ENCODE measurements at regions not wholly inside any gene's neighbourhood (a gene's known extent, or its start where the extent isn't known, plus 50 kb on each side); places are given as distances from the start of the nearest gene placed in this dataset.

- DNase-seq (ENCODE audit: extremely low read depth in 1 of 11, low read depth in 9 of 11, low spot score in 4 of 11): no peak
Observed at GRCh38 chr1:239586128-239586527, 199.8 kb downstream of the CHRM3 start.

GRCh38 chr1:239587066-239587465 lies 200.7 kb downstream of the CHRM3 start:
- no peak for DNase-seq (ENCODE audit: extremely low read depth in 1 of 11, low read depth in 9 of 11, low spot score in 4 of 11)

- no peak for DNase-seq (ENCODE audit: extremely low read depth in 1 of 11, low read depth in 9 of 11, low spot score in 4 of 11)
Observed at GRCh38 chr1:239587574-239588369, 201.4 kb downstream of the CHRM3 start.

GRCh38 chr1:239590556-239590955 lies 204.2 kb downstream of the CHRM3 start:
- DNase-seq (ENCODE audit: extremely low read depth in 1 of 11, low read depth in 9 of 11, low spot score in 4 of 11): no peak

DNA sequence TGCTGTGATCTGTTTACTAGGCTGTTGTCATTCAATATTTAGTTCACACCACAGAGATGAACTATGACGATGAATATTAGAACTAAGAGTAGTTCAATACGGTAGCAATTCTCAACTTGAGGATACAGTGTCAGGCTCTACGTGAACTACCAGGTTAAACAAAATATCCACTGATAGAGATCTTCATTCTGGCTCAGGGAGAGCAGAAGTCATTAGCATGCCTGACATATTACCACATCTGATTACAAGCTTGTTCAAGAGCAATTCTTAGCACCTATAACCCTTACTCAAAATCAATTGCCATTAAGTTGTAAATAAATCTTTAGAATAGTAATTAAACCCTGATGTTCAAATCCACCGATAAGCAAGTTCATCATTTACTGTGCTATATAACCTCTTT lies 207.2 kb downstream of the CHRM3 start:
- DNase-seq (ENCODE audit: extremely low read depth in 1 of 11, low read depth in 9 of 11, low spot score in 4 of 11): no peak

DNA sequence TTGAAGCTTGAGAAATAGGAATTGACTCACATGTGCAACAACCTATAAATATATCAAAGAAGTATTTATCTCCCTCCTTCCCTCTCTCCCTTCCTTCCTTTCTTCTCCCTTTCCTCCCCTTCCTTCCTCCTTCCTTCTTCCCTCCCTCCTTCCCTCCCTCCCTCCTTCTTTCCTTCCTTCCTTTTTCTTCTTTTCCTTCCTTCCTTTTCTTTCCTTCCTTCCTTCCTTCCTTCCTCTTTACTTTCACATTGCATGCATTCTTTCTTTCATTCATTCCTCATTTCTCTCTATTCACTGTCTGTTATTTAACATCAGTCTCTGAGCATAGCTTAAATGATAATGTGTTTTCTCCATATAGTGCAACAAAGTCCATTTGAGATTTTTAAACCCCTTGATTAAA lies 214.2 kb downstream of the CHRM3 start:
- DNase-seq (ENCODE audit: extremely low read depth in 1 of 11, low read depth in 9 of 11, low spot score in 4 of 11): no peak

DNA sequence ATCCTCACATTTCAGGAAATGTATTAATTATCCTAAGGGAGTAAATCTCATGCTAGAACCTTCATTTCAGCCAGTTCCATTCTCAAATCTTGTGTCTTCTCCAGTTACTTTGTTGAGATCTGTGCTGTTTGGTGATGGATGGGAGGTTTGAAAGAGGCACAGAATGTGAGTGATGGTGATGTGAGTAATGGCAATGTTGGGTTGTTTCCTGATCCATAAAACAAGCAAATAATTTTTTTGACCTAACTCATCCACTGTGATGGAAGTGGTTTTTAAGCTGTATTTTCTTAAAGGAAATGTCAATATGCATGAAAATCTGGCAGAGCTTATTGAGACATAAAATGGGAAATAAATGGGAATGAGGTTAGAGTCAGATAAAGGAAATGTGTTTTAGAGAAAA lies 214.7 kb downstream of the CHRM3 start:
- no peak for DNase-seq (ENCODE audit: extremely low read depth in 1 of 11, low read depth in 9 of 11, low spot score in 4 of 11)

DNA sequence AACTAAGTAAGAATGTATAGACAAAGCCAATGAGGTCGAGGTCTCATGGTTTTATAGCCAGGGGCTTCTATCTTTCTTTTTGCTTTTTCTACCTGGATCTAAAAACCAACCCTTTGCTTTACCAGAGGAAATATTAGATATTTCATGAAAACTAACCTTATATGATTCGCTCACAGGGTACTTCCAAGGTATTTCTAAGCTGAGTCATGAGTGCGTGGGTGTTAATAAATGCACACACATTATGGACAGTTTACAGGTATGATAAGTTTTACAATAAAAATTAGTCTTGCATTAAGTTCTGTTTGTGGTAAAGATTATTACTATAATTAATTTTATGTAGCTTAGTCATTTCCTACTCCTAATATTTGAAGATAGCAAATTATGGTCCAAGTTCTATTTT lies 217.2 kb downstream of the CHRM3 start:
- DNase-seq (ENCODE audit: extremely low read depth in 1 of 11, low read depth in 9 of 11, low spot score in 4 of 11): no peak

DNA sequence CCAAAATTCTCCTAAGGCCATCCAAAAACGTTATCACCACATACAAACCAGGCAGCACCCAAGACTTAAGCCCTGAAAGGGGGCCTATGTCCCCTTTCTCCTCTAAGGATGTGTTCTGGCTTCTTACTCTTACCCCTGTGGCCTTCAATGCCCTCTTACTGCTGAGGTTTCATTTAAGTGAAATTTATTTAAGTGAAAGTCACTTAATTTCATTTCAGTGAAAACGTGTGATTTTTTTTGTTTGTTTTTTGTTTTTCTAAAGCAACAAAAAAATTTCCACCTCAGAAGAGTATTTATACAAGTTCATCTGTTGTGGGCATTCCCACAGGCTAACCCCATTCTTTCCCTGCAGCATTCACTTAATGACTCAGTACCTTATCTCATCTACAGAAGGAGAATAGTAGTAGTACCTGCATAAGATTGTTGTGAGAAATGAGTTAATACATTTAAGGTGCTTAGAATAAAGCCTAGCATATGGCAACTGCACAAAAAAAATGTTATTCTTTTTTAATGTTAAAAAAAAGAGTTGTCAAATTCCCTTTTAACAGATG lies 220.6 kb downstream of the CHRM3 start:
- no peak for DNase-seq (ENCODE audit: extremely low read depth in 1 of 11, low read depth in 9 of 11, low spot score in 4 of 11)

DNA sequence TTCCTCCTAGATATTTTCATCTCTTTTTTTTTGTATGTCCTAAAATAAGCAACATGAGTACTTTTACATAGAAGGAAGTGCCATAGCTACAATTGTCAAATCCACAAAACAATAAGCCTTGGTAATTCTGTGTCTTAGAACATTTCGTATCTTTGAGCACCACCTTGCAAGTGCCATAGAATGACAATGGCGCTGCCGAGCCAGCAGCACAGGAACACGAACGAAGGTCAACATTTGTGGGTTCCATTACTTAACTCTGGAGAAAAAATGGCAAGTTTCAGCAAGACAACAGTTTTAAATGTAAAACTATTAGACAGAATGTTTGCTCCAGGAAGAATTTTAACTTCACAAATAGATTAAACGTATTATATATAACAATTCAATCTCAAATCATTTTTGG lies 222.1 kb downstream of the CHRM3 start:
- DNase-seq (ENCODE audit: extremely low read depth in 1 of 11, low read depth in 9 of 11, low spot score in 4 of 11): no peak

GRCh38 chr1:239612379-239612778 lies 226.0 kb downstream of the CHRM3 start:
- no peak for DNase-seq (ENCODE audit: extremely low read depth in 1 of 11, low read depth in 9 of 11, low spot score in 4 of 11)

DNA sequence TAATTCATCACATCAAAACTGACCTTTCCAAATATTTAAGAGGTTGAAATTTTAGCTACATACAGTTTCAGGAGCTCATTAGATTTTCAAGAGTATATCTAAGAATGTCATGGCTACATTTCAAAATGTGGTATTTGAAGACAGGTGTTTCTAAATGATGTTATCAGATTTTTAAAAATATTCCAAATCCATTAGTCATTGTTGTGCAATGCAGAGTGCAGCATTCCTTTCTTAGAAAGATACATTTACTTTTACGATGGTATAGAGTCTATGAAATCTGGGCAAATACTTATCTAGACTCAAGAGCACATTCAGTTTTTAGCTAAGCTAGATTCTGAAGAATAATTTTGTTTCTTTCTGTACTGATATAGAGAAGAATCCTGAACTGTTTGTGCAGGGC lies 230.3 kb downstream of the CHRM3 start:
- no peak for DNase-seq (ENCODE audit: extremely low read depth in 1 of 11, low read depth in 9 of 11, low spot score in 4 of 11)

DNA sequence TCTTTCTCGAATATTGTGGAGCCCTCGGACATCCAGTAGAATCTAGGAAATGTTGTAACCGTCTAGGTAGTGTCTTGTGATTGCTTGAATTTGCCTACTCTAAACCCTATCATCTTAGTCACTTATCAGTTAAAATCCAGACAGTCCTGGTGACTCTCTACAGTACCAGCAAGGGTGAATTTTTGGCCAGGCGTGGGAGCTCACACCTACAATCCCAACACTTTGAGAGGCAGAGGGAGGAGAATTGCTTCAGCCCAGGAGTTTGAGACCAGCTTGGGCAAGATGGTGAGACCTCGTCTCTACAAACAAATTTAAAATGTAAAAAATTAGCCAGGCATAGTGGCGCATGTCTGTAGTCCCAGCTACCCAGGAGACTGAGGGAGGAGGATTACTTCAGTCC lies 230.9 kb downstream of the CHRM3 start:
- DNase-seq (ENCODE audit: extremely low read depth in 1 of 11, low read depth in 9 of 11, low spot score in 4 of 11): no peak

DNA sequence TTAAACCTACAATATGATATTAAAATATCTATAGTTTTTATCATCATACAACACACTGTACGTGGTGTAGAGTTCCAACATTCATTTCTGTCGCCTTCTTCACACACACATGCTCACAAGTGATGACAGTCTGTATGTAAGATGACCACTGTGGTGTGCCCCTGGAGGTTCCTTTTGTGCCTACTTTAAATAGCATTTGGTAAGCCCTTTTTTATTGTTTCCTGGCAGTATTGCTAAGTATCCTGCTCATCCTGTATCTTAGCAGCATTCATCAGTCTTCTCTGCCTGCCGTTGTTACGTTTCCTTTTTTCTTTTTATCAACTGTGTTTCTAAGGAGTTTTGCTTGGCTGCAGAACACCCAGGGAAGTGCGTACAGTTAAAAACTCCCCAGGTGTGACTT lies 231.4 kb downstream of the CHRM3 start:
- DNase-seq (ENCODE audit: extremely low read depth in 1 of 11, low read depth in 9 of 11, low spot score in 4 of 11): peak in 1 of 11 donors; percentile 3

DNA sequence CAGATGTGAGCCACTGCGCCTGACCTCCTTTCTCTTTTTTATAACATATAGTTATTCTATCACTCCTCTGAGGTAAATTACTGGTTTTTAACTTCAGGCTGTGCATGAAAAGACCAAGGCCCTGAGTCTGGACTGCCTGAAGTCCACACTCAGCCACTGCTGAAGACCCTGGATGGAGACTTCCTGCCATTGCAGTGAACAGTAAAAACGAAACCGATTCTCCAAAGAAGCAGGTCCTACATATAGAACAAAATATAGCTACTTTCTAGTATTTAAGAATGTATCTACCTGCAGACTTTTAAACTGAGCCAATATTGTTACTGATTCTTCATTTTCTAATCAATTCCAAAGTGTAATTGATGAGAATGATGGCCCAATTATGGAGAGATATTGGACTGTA lies 232.8 kb downstream of the CHRM3 start:
- DNase-seq (ENCODE audit: extremely low read depth in 1 of 11, low read depth in 9 of 11, low spot score in 4 of 11): no peak

GRCh38 chr1:239630767-239631166 lies 244.4 kb downstream of the CHRM3 start:
- no peak for DNase-seq (ENCODE audit: extremely low read depth in 1 of 11, low read depth in 9 of 11, low spot score in 4 of 11)

- DNase-seq (ENCODE audit: extremely low read depth in 1 of 11, low read depth in 9 of 11, low spot score in 4 of 11): no peak
Observed at GRCh38 chr1:239633432-239633831, 247.1 kb downstream of the CHRM3 start.

GRCh38 chr1:239635276-239635675 lies 248.9 kb downstream of the CHRM3 start:
- DNase-seq (ENCODE audit: extremely low read depth in 1 of 11, low read depth in 9 of 11, low spot score in 4 of 11): no peak

GRCh38 chr1:239636347-239636746 lies 250.0 kb downstream of the CHRM3 start:
- DNase-seq (ENCODE audit: extremely low read depth in 1 of 11, low read depth in 9 of 11, low spot score in 4 of 11): no peak

- no peak for DNase-seq (ENCODE audit: extremely low read depth in 1 of 11, low read depth in 9 of 11, low spot score in 4 of 11)
Observed at GRCh38 chr1:239644604-239645003, 258.2 kb downstream of the CHRM3 start.

DNA sequence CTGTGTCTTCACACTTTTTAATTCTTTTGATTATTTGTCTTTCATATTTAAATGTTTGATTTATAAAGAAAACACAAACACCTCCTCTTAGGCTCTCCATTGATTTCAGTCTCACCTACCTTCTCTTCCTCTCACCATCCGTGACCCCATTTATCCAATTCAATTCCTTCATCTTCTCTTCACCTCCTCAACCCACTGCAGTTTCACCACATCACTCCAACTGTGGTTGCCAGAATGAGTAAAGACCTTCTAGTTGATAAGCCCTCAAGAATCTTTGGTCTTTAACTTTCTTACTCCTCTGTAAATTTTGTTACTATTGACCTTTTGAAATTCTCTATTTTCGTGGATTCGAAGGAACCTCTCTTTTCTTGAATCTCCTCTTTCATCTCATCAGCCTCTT lies 260.7 kb downstream of the CHRM3 start:
- no peak for DNase-seq (ENCODE audit: extremely low read depth in 1 of 11, low read depth in 9 of 11, low spot score in 4 of 11)
